GM19035 (cell line): ENCODE measurements at regions not wholly inside any gene's neighbourhood (a gene's known extent, or its start where the extent isn't known, plus 50 kb on each side); places are given as distances from the start of the nearest gene placed in this dataset.

Experiments used
- ATAC-seq: cut with Tn5 transposase; IDR thresholded peaks from one replicate; pipeline ENCODE4 v1.9.1; 2021; ENCODE audit not compliant: unreplicated experiment

DNA sequence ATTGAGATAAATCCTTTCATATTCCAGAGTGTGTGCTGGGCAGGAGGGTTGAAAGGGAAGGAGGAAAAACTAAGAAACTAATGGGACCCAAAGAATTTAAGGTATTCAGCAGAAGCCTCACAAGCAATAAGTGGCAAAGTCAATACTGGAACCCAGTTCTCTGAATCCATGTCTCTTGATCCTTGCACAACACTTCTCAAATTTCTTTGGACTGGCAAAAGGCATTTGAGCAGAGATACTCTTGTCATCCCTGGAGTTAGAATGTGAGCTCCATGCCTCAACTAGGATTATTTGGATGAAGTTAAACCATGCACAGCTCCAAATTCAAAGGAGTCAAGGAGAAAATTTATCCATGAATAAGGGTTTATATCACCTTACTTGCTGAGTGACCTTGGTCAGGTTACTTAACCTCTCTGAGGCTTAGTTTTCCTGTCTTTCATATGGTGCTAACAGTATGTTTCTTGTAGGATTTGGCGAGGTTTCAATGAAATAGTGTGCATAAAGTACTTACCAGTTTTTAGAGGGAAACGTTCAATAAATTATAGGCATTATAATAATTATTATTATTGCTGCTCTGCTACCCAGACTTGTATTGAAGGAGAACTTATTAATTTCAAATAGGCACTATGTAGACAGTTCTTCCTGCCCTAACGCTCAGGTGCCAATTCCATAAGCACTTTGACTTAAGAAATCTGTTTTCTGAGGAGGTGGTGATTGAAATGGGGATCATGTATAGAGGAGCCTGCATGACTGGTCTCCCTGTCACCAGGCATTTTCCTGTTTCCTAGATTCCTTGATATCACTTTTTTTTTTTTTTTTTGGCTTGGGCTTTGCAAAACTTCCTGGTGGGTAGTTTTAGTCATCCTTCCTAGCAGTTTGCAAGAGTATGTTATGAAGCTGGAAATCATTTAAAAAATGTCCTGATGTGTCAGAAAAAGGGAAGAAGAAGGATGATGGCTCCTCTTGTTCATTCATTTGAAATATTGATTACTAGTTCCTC is 125.0 kb upstream of the JUN start:
- no peak for ATAC-seq

DNA sequence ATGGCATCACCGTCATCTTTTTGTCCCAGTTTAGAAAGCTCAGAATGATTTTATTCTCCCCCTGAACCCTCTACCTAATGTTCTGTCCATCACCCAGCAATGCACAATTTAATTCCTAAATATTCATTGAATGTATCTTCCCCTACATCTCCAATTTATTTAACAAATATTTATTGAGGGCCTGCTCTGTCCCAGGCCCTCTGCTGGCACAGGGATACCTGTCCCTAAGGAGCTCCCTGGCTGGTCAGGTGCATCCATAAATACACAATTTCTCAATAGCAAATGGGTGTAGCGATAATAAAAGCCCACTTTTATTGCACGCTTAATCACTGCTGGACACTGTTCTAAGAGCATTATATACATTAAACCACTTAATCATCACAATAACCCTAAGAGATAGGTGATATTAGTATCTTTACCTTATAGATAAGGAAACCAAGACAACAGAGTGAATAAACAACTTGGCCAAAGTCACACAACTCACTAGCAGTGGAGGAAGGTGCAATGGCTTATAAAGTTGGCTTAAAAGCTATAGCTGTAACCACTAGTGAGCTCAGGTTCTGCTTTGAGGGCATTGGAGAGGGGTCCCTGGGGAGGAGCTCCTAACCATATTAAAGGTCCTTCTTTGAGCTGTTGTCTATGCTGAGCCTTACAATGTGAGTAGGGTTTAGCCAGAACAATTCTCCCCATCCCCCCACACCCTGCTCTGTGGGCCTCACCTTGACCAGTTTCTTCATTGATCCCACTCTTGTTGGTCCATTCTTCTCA is 126.3 kb upstream of the JUN start:
- ATAC-seq: no peak

DNA sequence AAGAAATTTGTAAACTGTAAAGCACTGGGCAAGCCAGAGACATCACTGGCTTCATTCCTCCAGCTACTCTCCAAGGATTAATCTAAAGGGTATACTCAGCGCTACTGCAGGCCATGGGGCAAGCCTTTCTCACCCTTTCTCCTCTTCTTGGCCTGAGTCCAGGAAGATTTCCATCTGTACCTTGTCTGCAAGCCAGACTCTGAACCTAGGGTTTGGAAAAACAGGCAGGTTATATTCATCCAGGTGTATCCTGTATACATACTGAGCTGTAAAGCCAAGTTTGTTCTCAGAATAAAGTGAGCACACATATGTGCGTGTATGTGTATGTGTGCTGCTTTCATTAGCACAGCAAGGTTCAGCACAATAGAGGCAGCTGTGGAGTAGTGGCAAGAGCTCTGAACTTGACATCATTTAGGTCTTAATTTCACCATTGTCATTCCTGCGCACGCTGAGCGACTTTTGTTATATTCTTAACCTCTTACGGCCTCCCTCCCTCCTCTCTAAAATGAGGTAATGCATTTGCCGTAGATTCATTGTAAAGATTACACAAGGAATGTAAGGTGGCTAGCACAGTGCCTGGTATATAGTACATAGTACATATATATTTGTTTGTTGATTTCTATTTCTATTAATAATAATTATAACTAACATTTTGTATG is 128.1 kb upstream of the JUN start:
- no peak for ATAC-seq

DNA sequence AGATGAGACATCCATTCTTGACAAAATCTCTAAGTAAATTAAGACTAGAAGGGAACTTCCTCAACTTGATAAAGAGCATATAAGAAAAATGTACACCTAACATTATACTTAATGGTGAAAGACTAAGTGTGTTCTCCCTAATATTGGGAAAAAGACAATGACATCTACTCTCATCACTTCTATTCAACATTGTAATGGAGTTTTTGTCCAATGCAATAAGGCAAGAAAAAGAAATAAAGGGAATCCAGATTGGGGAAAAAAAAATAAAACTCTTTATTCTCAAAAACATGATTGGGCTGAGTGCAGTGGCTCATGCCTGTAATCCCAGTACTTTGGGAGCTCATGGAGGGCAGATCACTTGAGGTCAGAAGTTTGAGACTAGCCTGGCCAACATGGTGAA is 131.1 kb upstream of the JUN start:
- ATAC-seq: no peak

DNA sequence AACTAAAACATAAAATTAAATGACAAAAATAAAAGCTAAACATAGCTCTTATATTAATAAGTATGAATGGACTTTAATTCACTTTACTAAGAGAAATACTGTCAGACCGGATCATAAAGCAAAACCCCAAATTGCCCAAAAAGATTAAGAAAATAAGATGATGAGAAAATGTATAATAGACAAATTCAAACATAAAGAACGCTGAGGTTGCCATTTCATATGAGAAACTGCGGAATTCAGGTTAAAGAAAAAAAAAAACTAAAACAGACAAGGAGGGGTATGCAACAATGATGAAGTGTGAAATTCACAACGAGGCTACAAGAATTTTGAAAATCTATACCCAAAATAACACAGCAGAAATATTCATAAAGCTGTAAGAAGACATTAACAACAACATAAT is 133.6 kb upstream of the JUN start:
- no peak for ATAC-seq

DNA sequence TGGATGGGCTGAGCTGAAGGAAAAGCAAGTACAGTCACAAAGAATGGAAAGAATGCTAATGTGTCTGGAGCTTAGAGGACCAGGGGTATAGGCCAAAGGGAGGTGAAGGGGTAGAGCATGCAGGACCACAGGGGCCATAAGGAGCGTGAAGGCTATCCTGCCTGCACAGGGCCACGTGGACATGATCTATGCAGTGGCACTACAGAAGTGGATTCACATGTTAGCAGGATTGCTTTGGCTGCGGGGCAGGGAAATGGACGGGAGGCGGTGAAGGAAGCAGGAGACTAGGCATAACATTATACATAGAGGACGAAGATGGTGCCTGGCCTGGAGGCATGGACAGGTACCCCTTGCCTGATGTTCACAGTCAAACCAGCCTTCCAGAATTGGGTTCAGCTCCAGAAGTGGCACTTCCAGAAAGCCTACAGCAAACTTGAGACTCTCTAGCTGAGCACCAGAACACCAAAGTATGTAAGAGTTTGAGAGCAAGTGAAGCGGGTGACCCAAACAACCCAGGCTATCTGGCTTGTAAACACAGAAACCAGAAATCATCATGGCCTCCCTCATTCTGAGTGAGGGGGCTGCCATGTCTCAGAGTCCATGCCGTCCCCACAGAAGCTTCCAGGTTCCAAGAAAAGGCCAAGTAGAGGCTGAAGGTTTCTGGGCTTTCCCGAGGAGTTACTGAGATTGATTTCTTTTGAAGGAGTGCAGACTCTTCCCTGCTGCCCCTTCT is 135.5 kb upstream of the JUN start:
- no peak for ATAC-seq

DNA sequence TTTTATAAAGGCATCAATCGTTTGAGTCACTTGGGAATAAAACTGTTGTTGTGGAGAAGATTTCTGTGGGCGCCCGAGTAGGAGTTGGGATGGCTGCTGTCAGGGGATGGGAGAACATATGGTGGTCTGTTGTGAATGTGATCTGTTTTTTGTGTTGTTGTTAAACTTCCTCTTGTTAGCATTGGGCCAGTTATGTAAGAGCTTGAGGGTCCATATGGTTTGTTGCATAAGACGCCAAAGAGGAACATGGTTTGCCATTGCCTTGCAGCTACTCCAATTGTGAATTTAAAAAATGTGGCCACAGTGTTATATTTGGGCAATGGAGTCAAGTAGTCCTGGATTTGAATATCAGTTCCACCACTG is 136.1 kb upstream of the JUN start:
- no peak for ATAC-seq

DNA sequence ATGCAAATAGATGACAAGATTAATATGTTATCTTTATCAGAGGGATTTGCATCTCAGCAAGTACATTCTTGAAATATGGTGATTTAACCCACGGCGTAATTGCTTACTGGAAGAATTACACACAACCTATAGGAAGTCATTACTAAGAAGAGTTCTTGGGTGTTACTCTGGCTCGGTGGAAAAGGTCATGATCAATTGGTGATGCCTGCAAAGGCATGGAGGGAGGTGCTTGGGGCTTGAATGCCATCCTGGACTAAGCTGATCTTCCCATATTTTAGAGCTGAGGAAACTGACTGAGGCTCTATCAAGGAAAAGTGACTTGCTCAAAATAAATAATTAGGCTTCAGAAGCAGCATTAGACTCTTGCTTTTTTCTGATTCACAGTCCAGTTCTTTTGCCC is 137.5 kb upstream of the JUN start:
- ATAC-seq: no peak

DNA sequence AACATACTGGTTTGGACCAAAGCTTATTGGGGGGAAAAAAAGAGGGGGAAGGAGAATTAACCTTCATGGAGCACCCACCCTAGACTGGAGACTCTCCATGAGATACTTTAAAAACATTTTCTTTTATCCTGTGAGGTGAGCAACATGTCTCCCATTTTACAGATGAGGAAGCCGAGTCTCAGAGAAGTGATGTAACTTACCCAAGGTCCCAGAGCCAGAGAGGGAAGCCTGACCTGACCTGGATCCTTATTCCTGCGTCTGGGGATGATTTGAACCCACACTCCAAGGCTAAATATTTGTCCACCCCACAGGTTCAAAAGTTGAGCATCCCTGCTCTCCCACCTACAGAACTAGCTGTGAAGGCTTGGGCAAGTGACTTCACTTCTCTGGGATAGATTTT is 137.9 kb upstream of the JUN start:
- no peak for ATAC-seq

DNA sequence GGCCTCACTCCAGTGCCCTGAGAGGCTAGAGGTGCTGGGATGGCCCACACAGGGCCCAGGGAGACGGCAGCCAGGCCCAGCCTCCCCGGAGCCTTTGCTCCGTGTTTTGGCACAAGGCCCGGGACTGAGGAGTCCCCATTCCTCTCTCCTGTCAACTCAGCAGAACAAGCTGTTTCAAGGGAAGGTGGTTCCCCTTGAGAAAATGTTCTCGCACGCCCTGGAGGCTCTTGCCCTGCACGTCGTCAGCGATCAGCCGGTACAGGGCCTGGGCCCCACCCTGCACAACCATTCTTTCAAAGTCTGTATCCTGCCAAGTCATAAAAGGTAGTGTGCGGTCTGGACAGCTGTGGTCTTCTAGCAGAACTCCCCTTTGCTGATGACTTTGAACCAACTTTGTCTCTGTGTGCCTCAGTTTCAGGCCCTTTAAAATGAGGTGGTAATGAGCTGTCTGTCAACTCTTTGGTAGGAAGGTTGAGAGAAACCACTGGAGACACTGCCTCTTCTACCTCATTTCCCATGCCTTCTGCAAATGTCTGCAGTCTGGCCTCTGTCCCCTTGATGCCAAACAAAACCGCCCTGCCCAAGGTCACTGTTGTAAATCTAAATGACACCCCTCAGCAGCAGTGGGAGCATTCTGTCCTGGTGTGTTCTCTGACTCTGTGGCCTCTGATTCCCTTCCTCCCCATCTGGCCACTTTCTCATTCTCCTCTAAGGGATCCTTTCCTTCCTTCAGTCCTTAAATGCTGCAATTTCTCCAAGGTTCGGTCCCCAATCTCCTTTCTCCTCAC is 138.6 kb upstream of the JUN start:
- peak; percentile 94 for ATAC-seq

DNA sequence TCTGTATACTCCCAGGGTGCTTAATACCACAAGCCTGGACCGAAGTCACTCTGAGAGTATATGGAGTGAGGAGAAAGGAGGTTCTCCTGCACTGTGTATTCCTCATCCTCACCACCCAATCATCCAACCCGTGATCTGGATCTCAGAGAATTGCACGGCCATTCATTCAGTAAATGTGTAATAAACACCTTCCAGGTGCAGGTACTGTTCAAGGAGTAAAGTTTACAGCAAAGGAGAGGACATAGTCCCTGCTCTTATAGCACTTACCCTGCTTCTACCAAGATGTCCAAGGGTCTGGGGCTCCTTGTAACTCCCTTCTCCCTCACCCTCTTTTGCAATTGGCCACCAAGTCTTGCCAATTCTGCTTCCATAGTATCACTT is 139.2 kb upstream of the JUN start:
- ATAC-seq: no peak

DNA sequence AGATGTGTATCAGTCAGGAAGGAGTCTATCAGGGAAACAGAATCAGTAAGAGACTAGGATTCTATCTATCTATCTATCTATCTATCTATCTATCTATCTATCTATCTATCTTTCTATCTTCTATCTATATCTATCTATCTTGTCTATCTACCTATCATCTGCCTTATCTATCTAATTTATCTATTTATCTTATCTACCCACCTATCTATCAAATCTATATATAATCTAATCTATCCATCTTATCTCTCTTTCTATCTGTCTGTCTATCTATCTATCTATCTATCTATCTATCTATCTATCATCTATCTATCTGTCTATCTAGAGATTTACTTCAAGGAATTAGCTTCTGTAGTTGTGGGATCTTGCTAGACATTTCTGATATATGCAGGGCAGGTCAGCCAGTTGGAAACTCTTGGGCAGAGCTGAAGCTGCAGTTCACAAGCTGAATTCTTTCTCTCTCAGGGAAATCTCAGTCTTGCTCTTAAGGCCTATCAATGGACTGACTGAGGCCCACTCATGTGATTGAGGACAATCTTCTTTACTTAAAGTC is 140.2 kb upstream of the JUN start:
- no peak for ATAC-seq

DNA sequence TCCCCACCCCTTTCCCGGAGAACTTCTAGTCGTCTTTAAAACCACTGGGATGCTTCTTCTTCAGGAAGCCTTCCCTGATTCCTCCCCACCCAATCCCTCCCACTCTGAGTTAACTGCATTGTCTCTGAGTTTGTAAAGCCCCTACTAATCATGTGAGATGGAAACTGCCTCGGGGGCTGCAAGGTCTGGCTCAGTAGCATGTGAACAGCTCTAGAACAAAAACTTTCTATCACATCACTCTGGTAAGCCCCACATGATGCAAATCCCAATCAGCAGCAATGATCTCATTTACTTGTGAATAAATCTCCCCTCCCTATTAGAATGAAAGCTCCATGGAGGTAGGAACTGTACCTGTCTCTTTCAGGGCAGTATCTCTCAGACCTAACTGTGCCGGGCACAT is 141.0 kb upstream of the JUN start:
- ATAC-seq: no peak

DNA sequence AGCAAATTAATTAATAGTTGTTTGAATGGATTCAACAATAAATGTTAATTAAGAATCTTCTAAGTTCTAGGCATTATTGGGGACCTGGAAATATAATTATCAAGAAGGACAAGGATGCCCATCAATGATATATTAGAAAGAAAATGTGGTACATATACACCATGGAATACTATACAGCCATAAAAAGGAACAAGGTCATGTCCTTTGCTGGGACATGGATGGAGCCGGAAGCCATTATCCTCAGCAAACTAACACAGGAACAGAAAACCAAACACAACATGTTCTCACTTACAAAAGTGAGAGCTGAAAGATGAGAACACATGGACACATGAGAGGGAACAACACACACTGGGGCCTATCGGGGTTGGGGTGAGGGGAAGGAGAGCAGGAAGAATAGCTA is 141.4 kb upstream of the JUN start:
- no peak for ATAC-seq

DNA sequence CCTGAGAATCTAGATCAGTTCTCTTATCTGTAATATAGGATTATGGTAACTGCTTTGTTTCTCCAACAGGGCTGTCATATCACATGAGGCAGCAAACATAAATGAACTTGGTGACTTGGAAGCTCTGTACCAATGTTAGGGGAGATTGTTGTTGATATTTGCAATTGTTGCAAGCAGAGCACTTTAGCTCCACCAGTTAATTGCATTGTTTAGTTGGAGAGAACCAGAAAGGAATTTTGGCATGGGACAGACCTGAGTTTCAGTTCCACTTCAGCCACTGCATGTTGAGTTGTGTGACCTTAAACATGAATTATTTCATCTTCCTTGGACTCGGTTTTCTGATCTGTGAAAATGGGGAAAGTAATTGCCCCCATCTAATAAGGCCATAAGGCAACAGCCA is 142.3 kb upstream of the JUN start:
- ATAC-seq: no peak

DNA sequence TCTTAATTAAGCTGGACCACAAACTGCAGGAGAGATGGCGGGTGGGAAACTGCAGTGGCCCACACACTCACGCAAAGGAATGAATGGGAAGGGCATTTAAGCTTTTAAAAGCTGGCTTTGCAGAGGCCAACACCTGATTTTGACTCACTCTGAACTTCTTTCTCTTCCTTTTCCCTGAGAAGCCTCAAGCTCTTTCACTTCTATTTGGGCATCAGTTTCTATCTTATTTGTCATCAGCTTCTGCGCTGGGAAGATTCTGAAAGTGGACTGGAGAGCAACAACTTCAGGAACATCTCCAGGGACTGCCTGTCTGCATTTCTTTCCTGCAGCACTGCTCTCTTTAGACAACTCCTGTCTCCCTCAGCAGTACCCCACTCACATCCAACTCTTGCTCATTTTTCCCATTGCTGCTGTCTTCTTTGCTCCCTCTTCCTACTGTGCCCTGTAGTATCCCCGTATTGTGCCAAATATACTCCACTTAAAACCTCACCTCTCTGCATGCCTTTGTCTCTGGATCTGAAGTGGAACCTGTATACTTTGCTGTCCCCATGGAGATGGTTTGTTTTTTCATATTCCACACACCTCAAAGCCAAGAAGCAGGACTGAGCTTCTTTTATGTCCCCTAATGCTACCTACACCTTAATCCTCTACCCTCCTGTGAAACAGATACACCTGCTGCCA is 143.3 kb upstream of the JUN start:
- ATAC-seq: no peak

DNA sequence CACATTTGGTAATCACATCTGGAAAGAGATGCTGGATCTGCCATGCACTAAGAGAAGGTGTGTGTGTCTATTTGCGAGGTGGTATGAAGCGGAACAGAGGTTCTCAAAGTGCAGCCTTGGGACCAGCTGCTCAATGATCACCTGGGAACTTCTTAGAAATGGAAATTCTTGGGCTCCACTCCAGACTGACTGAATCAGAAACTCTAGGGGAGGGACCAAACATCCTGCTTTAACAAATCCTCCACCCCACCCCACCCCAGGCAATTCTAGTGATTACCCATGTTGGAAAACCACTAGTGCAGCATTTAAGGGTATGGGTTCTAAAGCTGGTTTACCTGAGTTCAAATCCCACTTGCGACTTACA is 143.9 kb upstream of the JUN start:
- ATAC-seq: no peak

DNA sequence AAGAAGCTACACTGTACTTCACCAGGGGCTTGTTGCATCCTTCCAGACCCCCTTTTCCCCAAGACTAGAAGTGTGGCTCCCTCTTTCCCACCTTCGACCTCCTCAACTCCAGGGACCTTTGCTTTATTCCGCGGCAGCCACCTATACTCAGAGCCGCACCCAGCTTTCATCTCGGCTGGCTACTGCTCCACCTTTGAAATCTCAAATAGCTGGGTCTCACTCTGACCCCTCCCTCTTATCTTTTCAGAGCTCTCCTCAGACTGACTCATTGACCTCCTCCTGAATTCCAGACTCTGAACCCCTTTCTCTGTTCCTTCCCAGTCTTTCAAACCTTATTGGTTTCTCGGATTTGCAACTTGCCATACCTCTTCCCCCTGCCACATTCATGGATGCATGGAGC is 144.7 kb upstream of the JUN start:
- ATAC-seq: no peak

DNA sequence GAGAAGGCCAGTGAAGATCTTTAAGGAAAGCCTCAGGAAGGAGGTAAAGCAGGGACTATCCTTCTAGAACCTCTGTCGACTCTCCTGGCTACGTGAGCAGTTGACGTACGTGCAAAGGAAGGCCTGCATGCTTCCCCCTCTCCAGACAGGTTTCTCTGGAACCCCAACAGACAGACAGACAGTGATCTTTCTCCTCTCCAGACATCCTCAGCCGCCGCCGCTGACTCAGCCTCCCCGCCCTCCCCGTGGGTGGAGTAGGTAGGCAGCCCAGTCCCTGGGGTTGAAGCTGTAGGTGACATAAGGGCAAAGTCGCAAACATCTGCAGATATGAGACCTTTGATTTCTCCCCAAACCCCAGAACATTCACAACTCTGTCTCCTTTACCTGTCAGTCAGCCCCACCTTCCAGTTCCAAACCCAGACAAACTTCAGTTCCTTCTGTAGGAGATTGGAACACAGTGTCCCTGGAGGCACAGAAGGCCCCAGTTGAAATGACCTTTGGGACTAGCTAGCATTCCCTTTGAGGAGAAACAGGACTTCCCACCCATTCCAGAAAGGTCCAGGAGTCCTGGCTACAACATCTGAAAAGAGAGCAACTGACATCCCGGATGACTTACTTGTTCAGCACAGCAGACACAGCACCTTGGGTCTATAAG is 146.0 kb upstream of the JUN start:
- ATAC-seq: no peak
